Panc1 (cell line): ENCODE measurements at regions not wholly inside any gene's neighbourhood (a gene's known extent, or its start where the extent isn't known, plus 50 kb on each side); places are given as distances from the start of the nearest gene placed in this dataset.

Experiments
- CTCF ChIP-seq: fragments of 450-650 bp; IDR thresholded peaks from 2 replicates; pipeline ENCODE4 v1.5.1; 2017; ENCODE audit warnings: mild to moderate bottlenecking
- POLR2AphosphoS5 ChIP-seq: IDR thresholded peaks from 2 replicates; pipeline ENCODE4 v1.6.1; 2012; ENCODE audit warnings: mild to moderate bottlenecking, low read depth, low read length, moderate library complexity

DNA sequence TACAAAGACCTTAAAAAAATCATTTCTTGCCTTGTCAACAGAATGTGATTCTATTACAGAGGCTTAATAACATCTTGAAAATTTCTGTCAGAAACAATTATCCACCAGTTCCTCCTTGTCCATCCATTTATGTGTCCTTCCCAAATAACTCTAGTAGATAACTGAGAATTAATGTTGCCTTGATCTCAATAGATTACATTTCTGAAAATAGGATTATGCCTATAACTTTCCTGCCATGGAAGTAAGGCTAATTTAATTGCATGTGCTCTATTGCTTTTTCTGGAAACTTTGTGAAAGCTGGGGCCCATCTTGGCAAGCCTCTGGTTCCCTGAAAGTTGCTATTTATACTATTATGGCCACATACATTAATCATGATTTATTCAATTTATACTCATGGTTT lies 76.2 kb upstream of the UNC5C start:
- TF ChIP-seq POLR2AphosphoS5 = no peak
- no peak for TF ChIP-seq CTCF
